GM10266 (cell line): ENCODE measurements at regions not wholly inside any gene's neighbourhood (a gene's known extent, or its start where the extent isn't known, plus 50 kb on each side); places are given as distances from the start of the nearest gene placed in this dataset.
"Not testable (repeated sequence)": the region's sequence is repeated elsewhere in the genome, so short reads cannot be mapped to it uniquely, and the experiment has no call there.

ENCODE experiments used
- DNase-seq: peaks from one replicate; pipeline ENCODE4 v3.0.0; 2012; ENCODE audit errors: extremely low spot score
- TF ChIP-seq, protein P1 (sequence below): IDR thresholded peaks from 2 replicates; pipeline ENCODE4 v1.5.1; 2012; ENCODE audit warnings: mild to moderate bottlenecking, low read depth; ENCODE audit not compliant: control insufficient read depth, insufficient read depth; ENCODE audit errors: missing control alignments

DNA sequence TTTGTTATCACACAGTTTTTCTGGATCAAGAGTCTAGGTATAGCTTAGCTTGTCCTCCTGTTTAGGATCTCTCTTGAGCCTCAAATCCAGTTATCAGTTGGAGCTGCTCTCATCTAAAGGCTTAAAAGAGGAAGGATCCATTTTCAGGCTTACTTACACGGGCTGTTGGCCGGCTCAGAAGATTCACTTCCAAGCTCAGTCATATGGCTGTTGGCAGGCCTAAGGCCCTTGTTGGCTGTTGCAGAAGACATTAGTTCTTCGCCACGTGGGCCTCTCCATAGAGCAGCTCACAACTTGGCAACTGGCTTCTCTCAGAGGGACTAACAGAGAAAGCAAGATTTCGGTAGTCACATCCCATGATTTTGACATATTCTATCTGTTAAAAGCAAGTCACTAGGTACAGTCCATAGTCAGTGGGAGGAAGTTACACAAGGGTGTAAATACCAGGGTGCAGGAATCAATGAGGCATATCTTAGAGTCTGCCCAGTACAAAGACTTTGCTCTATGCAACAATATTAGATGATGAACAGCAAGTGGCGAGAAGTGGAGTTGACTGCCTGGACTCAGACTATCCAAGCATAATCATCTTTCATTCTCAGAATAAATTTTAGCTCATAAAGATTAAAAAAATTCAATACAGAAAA, 280.1 kb upstream of the MBL2 start:
- no peak for DNase-seq
- TF ChIP-seq, protein P1, sequence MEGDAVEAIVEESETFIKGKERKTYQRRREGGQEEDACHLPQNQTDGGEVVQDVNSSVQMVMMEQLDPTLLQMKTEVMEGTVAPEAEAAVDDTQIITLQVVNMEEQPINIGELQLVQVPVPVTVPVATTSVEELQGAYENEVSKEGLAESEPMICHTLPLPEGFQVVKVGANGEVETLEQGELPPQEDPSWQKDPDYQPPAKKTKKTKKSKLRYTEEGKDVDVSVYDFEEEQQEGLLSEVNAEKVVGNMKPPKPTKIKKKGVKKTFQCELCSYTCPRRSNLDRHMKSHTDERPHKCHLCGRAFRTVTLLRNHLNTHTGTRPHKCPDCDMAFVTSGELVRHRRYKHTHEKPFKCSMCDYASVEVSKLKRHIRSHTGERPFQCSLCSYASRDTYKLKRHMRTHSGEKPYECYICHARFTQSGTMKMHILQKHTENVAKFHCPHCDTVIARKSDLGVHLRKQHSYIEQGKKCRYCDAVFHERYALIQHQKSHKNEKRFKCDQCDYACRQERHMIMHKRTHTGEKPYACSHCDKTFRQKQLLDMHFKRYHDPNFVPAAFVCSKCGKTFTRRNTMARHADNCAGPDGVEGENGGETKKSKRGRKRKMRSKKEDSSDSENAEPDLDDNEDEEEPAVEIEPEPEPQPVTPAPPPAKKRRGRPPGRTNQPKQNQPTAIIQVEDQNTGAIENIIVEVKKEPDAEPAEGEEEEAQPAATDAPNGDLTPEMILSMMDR: no peak

DNA sequence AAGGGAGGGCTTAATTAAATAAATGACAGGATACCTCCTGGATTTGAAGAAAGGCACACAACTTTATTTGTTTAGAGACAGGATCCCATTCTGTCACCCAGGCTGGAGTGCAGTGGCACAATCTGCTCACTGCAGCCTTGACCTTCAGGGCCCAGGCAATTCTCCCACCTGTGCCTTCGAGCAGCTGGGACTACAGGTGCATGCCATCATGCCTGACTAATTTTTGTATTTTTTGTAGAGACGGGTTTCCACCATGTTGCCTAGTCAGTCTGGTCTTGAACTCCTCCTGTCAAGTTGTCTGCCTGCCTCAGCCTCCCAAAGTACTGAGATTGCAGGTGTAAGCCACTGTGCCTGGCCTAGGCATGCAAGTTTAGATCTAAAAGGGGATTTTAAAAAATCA, 272.7 kb upstream of the MBL2 start:
- DNase-seq: no peak
- TF ChIP-seq, protein P1: no peak

DNA sequence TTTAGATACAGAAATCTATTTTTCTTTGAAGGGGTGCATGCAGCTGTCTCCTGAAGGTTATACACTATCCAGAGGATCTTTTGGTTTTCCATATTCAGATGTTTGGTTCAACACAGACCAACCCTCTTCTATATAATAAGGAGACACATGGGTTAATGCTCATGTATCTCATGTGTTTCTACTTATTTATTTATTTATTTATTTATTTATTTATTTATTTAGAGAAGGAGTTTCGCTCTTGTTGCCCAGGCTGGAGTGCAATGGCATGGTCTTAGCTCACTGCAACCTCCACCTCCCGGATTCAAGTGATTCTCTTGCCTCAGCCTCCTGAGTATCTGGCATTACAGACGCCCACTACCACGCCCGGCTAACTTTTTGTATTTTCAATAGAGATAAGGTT, 263.2 kb upstream of the MBL2 start:
- DNase-seq: not testable (repeated sequence)

DNA sequence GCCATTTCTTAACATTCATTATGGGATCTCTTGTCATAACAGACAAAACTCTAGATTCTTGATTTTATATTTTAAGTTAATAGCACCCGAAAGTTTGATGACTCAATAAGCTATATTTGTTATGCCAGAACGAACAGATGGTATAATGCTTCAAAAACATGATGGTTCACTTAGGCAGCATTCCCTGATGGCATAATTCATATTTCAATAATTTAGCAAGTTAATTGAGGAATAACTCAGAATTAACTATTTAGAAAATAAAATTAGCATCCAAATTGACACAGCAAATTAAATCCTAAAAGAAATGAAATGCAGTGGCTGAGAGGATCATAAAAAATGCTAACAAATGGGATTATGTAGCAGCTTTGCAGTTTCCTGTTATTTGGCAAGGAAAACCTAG, 260.8 kb upstream of the MBL2 start:
- no peak for DNase-seq
- TF ChIP-seq, protein P1: no peak

DNA sequence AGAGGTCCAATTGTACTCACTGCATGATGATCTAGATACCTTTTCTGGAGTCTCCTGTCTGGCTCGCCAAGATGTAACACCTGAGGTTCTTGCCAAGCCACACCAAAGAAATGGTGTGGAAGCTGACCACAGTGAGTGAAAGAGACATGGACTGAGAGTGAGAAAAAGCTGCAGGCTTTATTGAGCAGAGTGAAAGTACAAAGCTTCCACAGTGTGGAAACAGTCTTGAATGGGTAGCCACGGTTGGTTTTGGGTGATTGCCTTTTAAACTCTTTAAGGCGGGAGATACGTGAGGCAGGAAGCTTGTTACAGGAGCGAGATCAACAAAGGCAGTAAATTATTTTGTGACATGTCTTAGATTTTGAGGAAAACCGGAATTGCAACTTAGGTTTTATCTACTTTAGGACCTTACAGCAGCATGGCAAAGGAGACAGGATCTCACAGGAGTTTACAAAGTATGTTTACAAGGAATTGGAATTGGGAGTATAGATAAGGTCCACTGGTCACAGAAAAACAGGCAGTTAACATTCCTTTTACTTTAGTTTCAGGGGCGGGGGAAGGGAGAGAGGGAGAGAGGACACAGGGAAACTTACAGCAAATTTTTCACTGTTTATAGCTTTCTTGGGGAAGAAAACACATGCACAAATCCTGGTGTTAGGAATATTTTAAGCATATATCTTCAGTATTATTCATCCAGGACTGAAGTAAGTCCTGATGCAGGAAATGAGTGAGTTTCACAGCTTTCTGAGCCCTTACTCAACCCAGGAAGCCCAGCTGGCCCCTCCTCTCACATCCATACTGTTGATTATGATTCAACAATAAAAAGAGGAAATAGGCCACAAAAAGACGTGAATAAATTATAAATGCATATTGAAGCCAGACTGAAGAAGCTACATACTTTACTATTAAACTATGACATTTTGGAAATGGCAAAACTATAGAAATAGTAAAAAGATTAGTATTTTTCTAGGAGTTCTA, 257.6 kb upstream of the MBL2 start:
- not testable (repeated sequence) for DNase-seq

DNA sequence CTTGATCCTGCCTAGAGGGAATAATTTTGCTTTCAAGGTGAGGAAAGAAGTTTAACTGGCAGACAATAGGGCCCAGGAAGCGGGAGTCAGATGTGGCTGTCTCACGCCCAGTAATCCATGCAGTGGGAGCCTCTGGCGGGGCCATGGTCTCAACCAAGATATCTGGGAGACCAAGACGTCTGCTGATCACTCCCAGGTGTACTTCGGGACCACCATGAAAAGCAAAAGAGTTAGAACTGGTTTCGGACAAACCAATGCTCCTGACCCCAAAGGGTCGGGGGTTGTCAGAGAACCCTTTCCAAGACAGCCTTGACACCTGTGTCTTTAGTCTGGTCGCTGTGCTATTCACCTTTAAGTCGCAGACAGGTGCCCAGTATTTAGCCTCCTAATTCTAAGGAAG, 256.9 kb upstream of the MBL2 start:
- no peak for DNase-seq
- TF ChIP-seq, protein P1: no peak

DNA sequence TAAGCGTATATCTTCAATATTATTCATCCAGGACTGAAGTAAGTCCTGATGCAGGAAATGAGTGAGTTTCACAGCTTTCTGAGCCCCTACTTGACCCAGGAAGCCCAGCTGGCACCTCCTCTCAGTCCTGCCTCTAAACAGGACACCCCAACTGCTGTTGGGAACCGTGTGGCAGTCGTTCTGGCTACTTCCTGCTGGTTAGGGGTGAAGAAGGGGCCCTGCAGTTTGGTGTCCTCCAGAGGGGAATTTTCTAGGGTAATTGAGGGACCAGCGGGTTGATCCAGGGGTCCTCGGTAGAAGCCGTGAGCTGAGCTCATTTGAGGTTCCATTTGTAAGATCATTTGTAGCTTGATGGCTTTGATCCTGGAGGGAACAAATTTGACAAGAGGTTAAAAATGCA, 253.2 kb upstream of the MBL2 start:
- DNase-seq: not testable (repeated sequence)

DNA sequence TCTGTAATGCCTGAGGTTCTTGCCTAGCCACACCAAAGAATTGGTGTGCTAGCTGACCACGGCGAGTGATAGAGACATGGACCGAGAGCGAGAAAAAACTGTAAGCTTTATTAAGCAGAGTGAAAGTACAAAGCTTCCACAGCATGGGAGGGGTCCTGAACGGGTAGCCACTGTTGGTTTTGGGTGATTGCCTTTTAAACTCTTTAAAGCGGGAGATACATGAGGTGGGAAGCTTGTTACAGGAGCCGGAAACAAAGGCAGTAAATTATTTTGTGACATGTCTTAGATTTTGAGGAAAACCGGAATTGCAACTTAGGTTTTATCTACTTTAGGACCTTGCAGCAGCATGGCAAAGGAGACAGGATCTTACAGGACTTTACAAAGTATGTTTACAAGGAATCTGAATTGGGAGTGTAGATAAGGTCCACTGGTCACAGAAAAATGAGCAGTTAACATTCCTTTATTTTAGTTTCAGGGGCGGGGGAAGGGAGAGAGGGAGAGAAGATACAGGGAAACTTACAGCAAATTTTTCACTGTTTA, 252.7 kb upstream of the MBL2 start:
- TF ChIP-seq, protein P1: no peak
- DNase-seq: no peak
